ENCODE measurements at regions not wholly inside any gene's neighbourhood (a gene's known extent, or its start where the extent isn't known, plus 50 kb on each side); places are given as distances from the start of the nearest gene placed in this dataset.

DNA sequence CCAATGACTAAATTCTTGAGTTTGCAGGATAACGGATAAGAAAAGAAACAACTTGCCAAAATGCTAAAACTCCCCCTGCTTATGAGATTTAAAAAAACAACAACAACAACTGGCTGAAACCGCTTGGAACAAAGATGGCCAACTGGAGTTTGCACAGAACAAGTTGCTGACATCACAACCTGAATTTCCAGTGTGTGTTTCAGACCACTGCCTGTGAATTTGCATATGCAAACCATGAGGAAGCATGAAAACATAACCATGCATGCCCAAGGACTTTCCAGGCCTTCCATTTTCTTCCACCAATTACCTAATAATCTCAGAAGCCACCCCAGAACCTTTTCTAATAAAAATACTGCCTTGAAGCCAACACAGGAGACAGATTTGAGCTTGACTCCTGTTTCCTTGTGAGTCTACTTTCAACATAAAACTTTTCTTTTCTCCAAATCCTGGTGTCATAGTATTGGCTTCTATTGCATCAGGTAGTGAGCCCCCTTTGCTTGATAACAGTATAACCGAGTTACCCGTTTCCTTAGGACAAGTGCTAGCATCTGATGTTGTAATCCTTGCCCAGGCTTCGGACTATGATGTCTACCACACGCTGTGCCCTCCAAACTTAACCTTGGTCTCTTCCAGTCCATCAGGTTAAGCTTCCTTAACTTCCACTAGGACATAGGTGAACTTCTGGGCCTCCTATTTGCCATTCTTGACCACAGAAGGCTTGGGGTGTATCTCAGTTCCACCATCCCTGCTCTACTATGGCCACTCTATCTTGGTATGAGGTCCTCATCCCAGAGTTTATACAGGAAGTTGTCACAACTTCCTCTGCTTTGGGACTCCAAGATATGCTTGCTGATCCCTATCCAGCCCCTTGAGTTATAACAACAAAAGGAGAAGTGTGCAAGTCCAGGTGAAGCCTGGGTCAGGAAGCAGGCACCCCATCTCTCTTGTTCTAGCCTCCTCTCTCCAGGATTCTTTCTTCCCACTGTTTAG, 385.5 kb upstream of the INTU start:
- TF ChIP-seq, protein P1, sequence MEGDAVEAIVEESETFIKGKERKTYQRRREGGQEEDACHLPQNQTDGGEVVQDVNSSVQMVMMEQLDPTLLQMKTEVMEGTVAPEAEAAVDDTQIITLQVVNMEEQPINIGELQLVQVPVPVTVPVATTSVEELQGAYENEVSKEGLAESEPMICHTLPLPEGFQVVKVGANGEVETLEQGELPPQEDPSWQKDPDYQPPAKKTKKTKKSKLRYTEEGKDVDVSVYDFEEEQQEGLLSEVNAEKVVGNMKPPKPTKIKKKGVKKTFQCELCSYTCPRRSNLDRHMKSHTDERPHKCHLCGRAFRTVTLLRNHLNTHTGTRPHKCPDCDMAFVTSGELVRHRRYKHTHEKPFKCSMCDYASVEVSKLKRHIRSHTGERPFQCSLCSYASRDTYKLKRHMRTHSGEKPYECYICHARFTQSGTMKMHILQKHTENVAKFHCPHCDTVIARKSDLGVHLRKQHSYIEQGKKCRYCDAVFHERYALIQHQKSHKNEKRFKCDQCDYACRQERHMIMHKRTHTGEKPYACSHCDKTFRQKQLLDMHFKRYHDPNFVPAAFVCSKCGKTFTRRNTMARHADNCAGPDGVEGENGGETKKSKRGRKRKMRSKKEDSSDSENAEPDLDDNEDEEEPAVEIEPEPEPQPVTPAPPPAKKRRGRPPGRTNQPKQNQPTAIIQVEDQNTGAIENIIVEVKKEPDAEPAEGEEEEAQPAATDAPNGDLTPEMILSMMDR (IDR thresholded peaks at IDR 0.05) = no peak
- no peak for TF ChIP-seq POLR2AphosphoS5 (IDR thresholded peaks at IDR 0.05)
- no peak for TF ChIP-seq POLR2A (IDR thresholded peaks at IDR 0.05)
- TF ChIP-seq EP300 (IDR thresholded peaks at IDR 0.05) = no peak
